Hippocampal formation (tissue), 2 donors: ENCODE measurements at regions not wholly inside any gene's neighbourhood (a gene's known extent, or its start where the extent isn't known, plus 50 kb on each side); places are given as distances from the start of the nearest gene placed in this dataset.

ENCODE experiments used
- DNase-seq, 2 donors: peaks; one replicate each; lab custom pipeline; 2025; lab: John Stamatoyannopoulos, UW

DNA sequence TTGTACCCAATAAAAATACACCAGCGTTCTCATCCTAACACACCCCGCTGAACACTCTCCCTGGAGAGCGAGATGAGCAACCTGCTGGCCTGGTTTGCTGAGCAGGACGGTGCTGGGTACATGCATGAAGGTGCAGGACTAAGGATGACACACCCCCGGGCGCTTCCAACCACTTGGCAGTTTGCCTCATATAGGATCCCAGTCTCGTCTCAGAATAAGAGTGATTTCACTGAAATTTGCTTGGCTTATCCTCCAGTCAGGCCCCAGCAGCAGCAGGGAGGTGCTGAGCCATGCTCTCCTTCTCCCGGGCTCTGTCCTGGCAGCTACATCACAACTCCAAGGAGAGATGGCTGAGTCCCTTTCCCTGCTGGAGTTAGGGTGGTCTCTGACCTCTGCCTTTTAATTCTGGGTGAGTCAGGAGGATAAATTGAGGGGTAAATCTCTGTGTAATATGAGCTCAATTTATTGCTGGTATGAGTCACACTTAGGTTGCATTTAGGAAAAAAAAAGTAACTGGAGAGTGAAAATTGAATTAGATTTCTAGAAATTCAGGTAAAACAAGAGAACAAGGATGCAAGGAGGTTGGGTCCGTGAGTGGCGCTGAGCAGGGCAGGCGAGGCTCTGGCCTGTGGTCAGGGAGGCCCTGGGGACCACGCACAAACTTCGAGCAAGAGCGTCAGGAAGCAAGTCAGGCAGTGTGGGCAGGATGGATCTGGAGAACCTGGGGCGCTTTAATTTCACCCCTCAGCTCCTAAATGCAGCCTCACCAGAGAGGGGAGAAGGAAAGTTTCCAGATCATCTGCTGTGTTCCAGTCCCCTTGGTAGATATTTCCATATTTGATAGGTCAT is 974.0 kb downstream of the TBC1D22A start:
- DNase-seq, result no peak

DNA sequence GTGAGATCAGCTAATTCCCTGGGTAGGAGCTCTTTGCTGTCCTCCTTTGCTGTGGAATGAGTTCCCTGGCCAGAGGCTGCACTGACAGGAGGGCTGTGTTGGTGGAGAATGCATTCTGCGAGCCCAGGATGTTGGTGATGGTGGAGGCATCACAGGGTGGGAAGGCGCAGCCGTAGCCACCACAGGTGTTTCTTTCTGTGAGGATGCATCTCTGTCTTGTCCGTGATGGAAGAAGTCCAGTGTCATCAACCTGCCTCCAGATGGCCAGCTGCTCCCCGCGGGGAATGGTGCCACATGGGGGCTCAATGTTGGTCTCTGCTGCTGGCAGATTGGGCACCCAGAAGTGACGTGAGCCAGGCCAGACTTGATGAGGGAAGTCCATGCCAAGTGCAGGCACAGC is 972.1 kb downstream of the TBC1D22A start:
- no peak for DNase-seq

DNA sequence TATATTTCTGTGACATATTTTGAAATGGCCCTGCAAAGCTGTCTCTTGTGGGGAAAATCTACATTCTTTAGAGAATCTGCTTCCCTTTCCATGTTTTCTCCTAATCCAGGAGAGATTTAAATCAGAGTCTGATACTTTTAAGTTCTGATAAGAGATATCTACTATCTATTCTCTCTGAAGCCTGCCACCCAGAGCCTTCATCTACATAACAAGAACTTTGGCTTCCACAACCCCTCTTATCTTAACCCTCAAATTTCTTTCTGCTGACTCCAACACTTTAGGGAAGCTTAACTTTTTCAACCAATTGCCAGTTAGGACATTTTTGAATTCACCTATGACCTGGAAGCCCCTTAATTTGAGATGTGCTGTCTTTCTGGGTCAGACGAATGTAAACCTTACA is 965.2 kb downstream of the TBC1D22A start:
- DNase-seq, result no peak

DNA sequence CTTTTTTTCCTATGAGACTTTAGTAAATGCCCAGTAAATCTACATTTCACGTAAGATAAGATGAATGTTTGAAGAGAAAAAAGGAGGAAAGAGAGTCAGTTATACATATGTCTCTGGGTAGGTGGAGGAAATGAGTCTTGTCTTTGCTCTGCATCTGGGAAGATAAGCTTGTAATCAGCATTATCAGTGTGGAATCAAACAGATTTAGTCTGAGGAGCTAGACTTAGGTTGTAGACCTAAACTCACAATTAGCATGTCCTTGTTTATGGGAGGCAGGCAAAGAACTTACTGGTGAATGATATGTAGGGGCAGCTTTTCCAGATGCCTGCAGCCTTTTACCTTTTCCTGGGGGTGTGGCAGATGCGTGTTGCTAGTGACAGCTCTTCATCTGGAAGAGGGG is 962.3 kb downstream of the TBC1D22A start:
- DNase-seq, result no peak

DNA sequence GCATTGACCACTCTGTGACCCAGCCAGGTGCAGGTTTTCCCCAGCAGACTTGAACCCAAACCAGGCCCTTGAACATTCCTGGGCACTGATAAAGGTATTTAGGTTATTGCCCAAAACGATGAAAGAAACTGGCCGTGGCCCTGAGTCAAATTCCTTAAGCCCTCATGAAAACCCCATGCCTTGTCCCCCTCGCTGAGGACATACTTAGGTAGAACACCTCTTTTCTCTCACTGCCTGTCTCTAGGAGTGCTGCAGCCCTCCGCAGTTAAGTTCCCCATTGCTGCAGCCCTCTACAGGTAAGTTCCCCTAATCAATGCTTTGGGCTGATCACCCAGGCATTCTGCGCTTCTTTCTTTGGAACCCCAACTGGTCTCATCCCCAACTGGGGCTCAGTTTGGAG is 961.6 kb downstream of the TBC1D22A start:
- no peak for DNase-seq

DNA sequence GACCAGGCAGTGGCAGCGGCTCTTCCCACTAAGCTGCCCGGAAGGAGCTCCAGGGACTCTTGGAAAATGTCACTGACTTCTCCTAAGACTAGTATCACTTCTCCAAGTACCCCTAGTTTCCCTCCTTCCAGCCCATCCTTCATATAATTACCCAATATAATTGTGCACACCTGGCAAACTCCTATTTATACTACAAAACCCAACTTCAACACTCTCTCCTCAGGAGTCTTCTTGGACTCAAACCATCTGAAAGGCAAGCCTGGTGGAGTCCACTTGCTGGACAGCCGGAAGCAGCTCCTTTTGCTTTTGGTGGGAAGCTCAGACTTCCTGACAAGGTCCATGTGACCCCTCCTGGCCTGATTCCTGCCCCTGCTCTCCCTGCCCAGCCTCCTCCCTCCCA is 955.9 kb downstream of the TBC1D22A start:
- DNase-seq, result no peak

DNA sequence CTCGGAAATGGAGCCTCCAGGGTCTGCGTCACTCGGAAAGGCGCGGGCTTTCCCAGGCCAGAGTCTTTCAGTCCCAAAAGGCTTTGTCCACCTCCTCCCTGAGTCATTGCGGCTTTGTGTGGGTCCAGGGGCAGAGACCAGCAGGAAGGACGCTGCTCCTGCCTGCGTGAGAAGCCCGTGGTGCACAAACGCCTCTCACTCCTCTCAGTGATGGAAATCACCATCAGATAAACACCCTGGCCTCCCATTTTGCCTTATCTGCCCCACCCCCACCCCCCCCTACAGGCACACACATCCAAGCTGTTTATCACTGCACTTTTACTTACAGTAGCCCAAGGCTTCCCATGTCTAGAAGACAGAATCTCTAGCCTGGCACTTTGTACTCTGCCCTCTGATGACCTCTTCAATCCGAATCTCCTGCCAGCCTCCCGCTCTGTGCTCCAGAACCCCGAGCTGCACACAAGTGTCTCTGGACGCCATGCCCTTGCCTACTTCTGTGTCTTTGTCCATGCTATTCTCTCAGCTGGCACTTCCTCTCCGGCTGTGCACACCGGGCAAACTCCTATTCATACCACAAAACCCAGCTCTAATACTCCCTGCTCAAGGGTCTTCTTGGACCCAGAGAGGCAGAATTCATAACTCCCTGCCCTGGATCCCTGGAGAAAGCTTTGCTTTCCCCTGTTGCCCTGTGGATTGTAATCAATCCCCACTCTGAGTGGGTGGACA is 954.6 kb downstream of the TBC1D22A start:
- no peak for DNase-seq

DNA sequence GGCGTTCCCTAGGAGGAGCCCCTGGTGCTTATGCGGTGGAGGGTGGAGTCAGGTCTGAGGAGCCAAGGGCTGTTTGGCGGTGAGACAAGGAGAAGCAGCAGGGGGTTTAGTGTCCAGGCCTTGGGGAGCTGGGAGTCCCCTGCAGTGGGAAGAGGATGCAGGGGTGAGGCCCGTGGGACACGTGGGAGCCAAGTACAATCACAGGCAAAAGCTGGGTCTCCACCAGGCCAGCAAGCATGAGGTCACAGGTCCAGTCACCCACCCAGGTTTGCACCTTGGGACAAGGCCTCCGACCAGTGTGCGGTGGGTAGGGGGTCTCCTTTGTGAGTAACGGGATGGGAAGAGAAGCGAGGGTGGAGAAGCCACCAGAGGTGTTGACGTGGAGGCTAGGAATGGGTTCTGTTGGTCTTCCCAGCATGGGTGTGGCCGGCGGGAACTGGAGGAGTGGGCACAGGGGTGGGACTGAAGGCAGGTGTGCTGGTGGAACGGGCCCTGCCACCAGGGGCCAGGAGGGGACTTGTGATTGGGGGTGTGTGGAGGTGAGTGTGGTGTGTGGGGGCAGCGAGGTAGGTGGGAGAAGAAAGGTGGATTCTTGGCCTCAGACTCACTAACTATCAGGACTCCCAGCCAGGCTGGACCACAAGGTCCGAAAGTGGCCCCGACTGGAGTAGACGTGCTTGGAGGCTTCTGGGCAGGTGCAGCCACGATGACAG is 953.6 kb downstream of the TBC1D22A start:
- DNase-seq, result no peak

DNA sequence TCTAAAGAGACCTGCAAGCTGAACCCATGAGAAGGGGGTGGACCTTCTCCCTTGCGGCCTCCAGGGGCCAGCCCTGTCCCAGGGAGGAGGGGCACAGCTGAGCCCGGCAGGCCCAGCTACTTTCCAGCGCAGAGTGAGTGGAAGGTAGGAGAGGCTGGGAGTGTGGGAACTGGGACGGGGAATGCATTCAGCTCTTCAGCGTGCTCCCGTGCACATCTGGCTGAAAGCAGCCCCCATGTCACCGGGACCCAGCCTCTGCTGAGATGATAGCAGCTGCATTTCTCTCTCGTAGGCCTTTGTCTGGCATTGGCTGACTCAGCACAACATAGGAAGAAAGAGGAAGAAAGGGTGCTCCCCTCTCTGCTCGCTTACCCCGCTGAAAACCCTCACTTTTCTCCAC is 951.5 kb downstream of the TBC1D22A start:
- no peak for DNase-seq

DNA sequence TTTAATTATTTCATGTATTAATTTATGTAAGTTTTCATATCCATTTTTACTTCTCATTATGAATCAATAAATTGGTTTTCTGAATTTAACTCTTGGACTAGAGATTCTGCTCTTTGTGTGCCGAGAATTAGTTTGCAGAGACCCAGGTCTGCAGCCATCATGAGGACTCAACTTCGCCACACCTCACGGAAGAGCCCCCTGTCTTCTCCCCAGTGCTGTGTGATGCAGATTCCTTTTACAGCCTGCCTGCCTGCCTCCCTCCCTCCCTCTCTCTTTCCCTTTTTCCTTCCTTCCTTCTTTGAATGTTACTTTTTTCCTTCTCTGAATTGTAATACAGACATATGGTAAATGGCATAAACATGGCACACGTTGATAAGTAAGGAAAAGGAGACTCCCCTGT is 947.7 kb downstream of the TBC1D22A start:
- DNase-seq, result no peak

DNA sequence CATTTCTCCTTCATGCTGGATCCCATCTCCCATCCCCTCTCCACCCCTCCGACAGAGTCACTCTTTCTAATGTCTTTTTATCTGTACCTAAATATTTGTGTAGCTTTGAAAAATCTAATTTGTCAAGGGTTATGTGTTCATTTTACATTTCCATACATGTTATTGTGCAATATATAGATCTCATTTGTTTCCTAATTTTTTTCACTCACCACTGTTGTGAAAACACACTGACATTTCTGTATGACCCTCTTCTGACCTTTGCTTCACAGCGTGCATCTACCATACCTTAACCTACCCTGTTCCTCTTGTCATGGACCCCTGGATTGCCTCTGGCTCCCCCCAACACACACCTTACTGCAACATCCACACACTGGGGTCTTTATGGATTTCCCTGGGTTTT is 942.9 kb downstream of the TBC1D22A start:
- no peak for DNase-seq

DNA sequence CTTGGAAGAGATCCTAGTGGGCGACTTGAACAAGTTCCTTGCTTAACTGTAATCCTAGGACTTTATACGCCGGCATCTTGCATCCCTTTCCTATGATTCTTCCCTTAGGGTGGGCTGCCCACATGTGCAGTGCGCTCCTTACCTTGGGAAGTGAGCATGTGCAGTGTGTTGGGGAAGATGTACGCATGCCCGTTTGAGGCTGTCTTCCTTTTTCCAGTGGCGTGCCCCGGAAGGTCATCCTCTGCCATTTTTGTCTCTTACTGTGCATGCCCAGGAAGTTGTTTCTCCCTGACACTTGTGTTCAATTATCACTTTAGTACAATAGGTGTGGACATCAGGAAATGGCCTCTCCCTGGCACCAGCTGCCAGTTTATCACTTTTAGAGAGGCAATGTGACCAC is 936.5 kb downstream of the TBC1D22A start:
- DNase-seq, result no peak

DNA sequence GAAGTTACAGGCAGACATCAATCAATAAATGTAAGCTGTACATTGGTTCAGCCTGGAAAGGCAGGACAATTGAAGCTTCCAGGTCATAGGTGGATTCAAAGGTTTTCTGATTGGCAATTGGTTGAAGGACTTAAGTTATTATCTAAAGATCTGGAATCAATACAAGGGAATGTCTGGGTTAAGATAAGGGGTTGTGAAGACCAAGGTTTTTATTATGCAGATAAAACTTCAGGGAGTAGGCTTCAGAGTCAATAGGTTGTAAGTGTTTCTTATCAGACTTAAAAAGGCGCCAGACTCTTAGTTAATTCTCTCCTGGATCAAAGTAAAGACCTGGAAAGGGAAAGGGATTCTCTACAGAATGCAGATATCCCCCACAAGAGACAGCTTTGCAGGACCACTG is 935.4 kb downstream of the TBC1D22A start:
- DNase-seq, result no peak

DNA sequence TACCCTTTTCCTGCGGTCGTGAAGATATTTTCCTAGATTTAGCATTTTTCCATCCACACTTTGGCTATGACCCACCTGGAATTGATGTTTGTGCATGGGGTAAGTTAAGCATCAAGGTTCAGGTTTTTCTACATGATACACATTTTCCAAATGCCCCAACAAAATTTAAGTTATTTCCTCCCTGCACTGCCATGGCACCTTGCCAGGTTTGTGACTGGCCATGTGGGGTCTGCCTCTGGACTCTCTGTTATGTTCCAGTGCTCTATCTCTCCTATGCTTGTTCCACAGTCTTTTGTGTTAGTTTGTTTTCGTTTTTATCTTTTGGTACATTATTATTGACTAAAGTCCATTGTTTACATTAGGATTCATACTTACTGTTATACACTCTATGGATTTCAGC is 934.3 kb downstream of the TBC1D22A start:
- no peak for DNase-seq

DNA sequence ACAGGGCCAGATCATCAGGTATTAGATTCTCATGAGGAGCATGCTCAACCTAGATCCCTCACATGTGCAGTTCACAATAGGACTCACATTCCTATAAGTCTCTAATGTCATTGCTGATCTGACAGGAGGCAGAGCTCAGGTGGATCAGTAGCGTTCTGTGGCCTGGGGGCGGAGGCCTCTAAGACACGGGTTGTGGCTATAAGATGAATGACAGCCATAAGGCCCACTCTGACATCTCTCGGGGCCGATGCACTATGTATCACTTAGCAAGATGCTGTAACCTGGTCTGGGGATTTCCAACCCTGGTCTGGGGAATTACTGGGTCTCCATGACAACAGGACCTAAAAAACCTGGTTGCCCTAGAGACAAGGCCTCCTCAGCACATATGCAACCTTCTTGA is 932.7 kb downstream of the TBC1D22A start:
- DNase-seq, result no peak

DNA sequence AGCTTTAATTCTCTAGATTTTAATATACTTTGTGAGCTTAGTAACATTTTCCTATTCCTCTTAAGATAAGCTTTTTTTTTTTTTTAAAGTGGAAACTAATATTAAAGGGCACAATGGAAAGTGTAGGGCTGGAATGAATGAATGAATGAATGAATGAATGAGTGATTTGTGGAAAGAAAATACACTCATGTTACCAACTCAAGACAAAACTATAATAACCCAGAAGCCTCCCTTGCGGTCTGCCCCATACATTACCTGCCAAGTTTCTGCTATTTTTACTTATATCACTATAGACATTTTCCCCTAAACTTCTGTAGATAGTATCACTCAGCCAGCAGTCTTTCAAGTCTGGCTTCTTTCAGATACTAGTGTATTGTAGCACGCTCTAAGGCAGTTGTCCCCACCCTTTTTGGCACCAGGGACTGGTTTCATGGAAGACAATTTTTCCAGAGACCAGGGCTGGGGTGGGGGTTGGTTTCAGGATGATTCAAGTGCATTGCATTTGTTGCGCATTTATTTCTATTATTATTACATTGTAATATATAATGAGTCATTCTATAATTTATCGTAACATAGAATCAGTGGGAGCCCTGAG is 932.2 kb downstream of the TBC1D22A start:
- no peak for DNase-seq

DNA sequence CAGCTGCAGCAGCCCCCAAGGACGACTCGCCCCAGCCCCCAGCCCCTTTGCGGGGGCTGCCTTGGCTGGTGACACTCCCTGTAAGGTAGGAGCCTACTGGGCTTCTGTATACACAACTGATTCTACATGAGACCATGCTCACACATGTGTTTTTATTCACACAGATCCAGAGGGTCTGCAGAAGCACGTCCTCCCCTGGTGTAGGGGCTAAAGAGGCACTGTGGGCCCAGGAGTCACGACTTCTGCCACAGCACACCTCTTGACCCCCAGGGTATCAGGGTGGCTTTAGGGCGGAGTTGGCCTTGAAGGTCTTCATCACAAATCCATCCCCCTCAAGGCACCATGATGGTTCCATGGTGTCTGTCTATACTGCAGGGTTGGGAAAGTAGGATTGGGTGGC is 931.2 kb downstream of the TBC1D22A start:
- DNase-seq, result no peak

DNA sequence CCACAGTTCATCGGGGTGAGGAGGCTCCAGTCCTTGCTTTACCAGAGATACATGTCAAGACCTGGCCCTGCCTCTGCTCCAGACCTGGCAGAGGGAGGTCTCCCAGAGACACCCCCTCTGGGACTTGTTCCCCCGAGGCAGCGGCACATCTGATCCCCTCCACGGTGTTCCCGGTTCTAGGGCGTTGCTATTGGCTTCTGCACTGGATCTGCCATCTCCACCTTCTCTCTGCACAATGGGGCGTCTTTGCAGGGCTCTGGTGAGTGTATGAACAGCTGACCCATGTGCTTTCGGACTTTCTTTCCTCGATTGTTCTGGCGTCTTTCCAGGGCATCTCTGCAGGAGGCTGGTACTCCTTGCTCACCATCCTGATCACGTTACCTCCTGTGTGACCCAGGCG is 930.4 kb downstream of the TBC1D22A start:
- no peak for DNase-seq

DNA sequence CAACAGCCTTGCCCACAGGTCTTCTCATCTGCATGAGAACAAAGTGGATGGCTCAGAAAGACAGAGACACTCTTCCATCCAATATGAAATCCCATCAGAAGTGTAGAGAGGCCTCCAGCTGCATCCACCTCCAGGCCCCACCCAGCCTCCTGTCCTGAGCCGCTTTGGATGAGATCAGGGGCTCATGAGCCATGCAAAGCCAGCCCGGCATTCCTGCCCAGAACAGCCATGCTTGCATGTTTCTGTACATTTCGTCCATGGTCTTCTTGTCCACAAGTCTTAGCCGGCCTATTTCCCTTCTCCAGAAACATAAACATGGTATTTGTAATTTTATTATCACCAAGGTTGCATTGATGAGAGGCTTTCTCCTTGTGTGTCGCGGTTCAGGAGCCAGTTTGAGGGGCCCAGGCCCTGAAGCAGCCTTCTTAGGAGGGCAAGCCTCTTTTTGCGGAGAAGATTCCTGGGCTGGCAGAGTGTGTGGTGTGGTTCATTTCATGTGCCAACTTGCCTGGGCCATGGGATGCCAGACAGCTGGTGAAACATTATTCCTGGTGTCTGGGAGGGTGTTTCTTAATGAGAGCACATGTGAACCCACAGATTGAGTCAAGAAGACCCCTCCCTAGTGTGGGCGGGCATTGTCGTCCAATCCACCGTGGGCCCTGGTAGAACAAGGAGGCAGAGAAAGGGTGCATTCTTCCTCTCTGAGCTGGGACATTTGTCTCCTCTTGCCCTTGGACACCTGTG is 928.9 kb downstream of the TBC1D22A start:
- DNase-seq, result no peak

DNA sequence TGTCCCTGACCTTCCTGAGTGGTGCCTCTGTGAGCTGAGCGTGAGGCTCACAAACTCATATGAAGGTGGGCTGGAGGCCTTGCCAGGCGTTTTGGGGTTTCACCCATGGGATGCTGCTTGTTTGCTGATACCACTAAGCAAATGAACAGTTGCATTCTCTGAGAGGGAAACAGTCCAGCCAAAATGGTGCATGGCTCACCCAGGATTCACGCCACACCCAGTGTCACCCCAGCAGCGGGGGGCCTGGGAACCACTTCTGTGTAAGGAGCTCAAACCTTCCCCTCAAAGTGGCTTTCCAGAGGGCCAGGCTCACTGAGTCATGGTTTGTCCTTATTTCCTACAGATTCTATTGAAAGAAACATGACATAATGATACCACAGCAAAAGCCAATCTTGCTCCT is 928.1 kb downstream of the TBC1D22A start:
- no peak for DNase-seq

DNA sequence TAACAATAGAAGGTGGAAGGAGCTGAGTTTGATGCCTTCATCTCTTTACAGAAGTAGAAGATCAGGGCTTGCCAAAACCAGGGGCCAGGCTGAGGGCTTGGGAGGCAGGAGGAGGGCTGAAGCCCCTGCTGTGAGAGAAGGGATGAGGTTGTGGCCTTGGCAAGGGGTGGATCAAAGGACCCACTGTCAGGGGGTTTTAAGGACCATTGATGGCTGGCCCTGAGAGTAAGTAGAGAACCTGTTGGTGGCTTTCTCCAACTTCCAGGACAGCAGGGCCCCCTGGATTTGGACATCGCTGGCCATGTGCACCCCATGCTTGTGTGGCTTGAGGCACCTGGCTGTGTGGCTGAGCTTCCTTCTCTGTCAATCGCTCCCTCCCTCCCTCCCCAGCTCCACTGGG is 927.7 kb downstream of the TBC1D22A start:
- no peak for DNase-seq

DNA sequence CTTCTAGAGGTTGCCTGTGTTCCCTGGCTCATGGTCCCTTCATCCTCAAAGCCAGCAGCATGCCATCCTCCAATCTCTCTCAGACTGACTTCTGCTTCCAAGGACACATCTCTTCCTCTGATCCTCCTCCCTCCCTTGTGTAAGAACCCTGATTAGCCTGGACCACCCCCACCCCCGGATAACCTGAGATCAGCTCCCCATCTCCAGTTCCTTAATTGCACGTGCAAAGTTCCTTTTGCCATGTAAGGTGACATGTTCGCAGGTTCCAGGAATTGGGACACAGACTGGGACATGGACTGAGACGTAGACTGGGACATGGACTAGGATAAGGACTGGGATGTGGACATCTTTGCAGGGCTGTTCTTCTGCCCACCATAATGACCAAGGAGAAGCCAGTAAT is 925.3 kb downstream of the TBC1D22A start:
- DNase-seq, result no peak
